ENCODE measurements at regions not wholly inside any gene's neighbourhood (a gene's known extent, or its start where the extent isn't known, plus 50 kb on each side); places are given as distances from the start of the nearest gene placed in this dataset.
"Not testable (repeated sequence)": the region's sequence is repeated elsewhere in the genome, so short reads cannot be mapped to it uniquely, and the experiment has no call there.

- Mint-ChIP-seq H3K27ac (no peak overlapping the region), H3K4me3 (no peak overlapping the region), H3K9me3 (peaks cover 18% of the 10 kb centered on the region), H3K27me3 (no peaks in the 10 kb centered on the region), H3K36me3 (ENCODE audit: low read depth) (no peaks in the 10 kb centered on the region), H3K4me1 (no peaks in the 10 kb centered on the region)
- ATAC-seq (no peak), DNase-seq (no peak)
These were observed 614.3 kb upstream of the MIS18BP1 start for GRCh38 chr14:45867046-45867894.

DNA sequence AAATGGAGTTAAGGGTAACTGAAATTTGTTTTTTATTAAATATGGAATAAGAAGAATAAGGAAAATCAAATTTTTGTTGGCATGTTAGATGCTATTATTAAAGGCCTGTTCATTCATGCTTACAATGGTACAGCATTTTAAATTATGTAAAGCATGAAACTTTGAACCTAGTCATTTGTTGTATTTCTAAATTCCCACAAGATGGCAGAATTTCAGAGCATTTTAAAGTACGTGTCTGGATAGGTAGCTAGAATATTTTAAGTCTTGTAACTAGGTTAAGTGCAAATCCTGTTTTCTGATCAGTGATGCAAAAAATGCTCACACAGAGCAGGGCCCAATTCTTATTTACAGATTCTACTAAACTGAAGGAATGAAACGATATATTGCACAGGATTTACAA, 585.6 kb upstream of the MIS18BP1 start:
- Mint-ChIP-seq H3K27me3 (no peaks in the 10 kb centered on the region), H3K4me3 (no peak overlapping the region), H3K36me3 (ENCODE audit: low read depth) (no peaks in the 10 kb centered on the region), H3K4me1 (no peaks in the 10 kb centered on the region), H3K9me3 (peaks cover 6% of the 10 kb centered on the region), H3K27ac (no peak overlapping the region)
- DNase-seq (no peak), ATAC-seq (no peak)

GRCh38 chr14:45819107-45819506, 566.1 kb upstream of the MIS18BP1 start:
- Mint-ChIP-seq H3K27me3 (no peaks in the 10 kb centered on the region), H3K27ac (no peak overlapping the region), H3K4me1 (no peaks in the 10 kb centered on the region), H3K9me3 (no peaks in the 10 kb centered on the region), H3K4me3 (no peak overlapping the region), H3K36me3 (ENCODE audit: low read depth) (no peaks in the 10 kb centered on the region)
- ATAC-seq: no peak
- no peak for DNase-seq

DNA sequence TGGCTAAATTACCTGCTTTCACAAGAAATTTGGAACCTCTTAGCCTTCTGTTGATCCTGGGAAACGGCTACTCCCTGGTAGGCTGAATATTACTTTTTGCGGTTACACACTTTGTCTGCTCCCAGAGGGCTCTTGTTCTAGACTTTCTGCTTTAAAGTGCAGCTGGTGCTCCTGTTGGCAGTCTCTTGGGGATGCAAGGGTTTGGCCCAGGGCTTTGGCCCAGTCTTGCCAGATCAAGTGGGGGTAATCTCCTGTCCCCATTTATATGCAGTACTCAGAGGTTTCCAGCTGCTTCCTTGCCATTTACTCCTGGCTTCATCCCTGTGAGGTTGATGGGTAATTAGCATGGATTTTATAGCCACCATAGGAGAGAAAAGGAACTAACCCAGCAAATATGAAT, 558.2 kb upstream of the MIS18BP1 start:
- ATAC-seq (no peak), DNase-seq (no peak)
- H3K9me3 Mint-ChIP-seq: no peaks in the 10 kb centered on the region
- no peak overlapping the region for H3K27ac Mint-ChIP-seq
- no peaks in the 10 kb centered on the region for H3K27me3 Mint-ChIP-seq
- no peaks in the 10 kb centered on the region for H3K36me3 Mint-ChIP-seq (ENCODE audit: low read depth)
- H3K4me3 Mint-ChIP-seq: no peak overlapping the region
- H3K4me1 Mint-ChIP-seq: no peaks in the 10 kb centered on the region

GRCh38 chr14:45810152-45810872, 557.3 kb upstream of the MIS18BP1 start:
- Mint-ChIP-seq H3K4me3 (no peak overlapping the region), H3K27ac (no peak overlapping the region), H3K27me3 (no peaks in the 10 kb centered on the region), H3K4me1 (no peaks in the 10 kb centered on the region), H3K36me3 (ENCODE audit: low read depth) (no peaks in the 10 kb centered on the region), H3K9me3 (no peaks in the 10 kb centered on the region)
- no peak for DNase-seq
- no peak for ATAC-seq

DNA sequence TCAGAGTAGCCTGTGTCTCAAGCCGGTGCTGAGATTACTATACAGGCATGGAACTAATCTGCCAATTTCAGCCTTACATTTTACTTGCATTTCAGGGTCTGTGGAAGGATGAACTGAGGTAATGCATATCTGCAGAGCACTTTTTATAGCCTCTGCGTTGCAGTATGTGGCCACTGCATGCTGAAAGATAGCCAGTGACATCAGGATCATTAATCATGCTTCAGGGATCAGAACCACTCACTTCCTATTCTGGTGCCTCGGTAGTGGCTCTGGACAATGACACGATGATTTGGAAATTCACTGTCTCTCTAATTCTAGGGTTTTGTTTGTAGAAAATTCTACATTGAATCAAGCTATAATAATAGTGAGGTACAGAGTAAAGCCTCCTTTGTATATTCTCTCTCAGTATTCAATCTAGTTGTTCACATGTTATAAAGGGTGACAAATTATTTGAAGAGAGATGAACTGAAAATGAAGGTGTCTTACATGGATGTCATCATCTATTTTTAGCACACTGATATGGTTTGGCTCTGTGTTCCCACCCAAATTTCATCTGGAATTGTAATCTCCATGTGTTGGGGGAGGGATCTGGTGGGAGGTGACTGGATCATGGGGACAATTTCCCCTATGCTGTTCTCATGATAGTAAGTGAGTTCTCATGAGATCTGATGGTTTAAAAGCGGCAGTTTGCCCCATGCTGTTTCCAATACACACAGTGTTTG, 554.3 kb upstream of the MIS18BP1 start:
- DNase-seq (no peak), ATAC-seq (no peak)
- H3K27ac Mint-ChIP-seq: no peak overlapping the region
- H3K4me3 Mint-ChIP-seq: no peak overlapping the region
- H3K9me3 Mint-ChIP-seq: no peaks in the 10 kb centered on the region
- no peaks in the 10 kb centered on the region for H3K4me1 Mint-ChIP-seq
- H3K36me3 Mint-ChIP-seq (ENCODE audit: low read depth): no peaks in the 10 kb centered on the region
- no peaks in the 10 kb centered on the region for H3K27me3 Mint-ChIP-seq

- Mint-ChIP-seq H3K27me3 (no peaks in the 10 kb centered on the region), H3K27ac (no peak overlapping the region), H3K4me1 (no peaks in the 10 kb centered on the region), H3K4me3 (no peak overlapping the region), H3K36me3 (ENCODE audit: low read depth) (no peaks in the 10 kb centered on the region), H3K9me3 (no peaks in the 10 kb centered on the region)
- no peak for ATAC-seq
- DNase-seq: no peak
These were observed 546.5 kb upstream of the MIS18BP1 start for GRCh38 chr14:45799511-45799910.

DNA sequence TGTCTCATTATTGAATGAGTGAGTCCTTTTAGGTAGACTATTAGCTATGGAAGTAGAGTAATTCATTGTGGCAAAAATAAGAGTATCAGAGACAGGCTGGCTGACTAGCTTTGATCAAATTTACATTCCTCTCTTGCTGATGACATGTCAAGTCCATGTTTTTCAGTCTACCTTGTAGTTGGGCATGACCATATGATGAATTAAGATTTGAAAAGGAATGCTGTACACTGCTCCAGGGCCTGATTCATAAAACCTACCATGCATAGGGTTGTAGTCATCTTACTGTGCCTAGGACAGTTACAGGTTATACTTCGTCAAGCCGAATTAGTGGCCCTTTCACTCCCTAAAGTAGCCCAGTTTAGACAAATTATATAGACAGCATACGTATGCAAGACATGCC, 545.7 kb upstream of the MIS18BP1 start:
- Mint-ChIP-seq H3K27me3 (no peaks in the 10 kb centered on the region), H3K36me3 (ENCODE audit: low read depth) (no peaks in the 10 kb centered on the region), H3K9me3 (no peaks in the 10 kb centered on the region), H3K27ac (no peak overlapping the region), H3K4me3 (no peak overlapping the region), H3K4me1 (no peaks in the 10 kb centered on the region)
- ATAC-seq (no peak), DNase-seq (no peak)

DNA sequence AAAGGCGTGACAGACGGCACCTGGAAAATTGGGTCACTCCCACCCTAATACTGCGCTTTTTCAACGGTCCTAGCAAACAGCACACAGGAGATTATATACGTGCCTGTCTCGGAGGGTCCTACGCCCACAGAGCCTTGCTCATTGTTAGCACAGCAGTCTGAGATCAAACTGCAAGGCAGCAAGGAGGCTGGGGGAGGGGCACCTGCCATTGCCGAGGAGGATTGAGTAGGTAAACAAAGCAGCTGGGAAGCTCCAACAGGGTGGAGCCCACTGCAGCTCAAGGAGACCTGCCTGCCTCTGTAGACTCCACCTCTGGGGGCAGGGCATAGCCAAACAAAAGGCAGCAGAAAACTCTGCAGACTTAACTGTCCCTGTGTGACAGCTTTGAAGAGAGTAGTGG, 543.0 kb upstream of the MIS18BP1 start:
- not testable (repeated sequence) for H3K4me3 Mint-ChIP-seq; H3K9me3 Mint-ChIP-seq; H3K27ac Mint-ChIP-seq; ATAC-seq; DNase-seq; H3K36me3 Mint-ChIP-seq (ENCODE audit: low read depth); H3K4me1 Mint-ChIP-seq; H3K27me3 Mint-ChIP-seq

GRCh38 chr14:45793081-45793480, 540.1 kb upstream of the MIS18BP1 start:
- Mint-ChIP-seq H3K27me3 (no peaks in the 10 kb centered on the region), H3K27ac (no peak overlapping the region), H3K36me3 (ENCODE audit: low read depth) (no peaks in the 10 kb centered on the region), H3K4me1 (no peaks in the 10 kb centered on the region), H3K4me3 (no peak overlapping the region), H3K9me3 (peaks cover 6% of the 10 kb centered on the region)
- no peak for ATAC-seq
- DNase-seq: no peak

DNA sequence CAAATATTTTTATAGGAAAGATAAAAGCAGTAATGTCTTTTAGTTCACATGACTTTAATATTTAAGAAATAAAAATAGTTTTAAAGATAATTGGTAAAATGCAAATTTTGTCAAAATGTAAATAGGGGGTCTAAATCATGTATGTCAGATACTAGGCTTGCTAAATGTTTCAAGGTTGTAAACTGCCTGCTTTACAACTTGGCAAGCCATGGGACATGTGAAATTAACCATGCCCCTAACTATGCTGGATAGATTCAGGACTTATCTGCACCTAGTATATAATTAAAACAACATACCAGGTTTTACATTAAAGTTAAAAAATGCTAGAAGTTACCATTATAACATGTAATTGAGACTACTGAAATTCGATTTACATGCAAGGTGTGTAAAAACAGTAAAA, 537.3 kb upstream of the MIS18BP1 start:
- peaks cover 24% of the 10 kb centered on the region for H3K9me3 Mint-ChIP-seq

DNA sequence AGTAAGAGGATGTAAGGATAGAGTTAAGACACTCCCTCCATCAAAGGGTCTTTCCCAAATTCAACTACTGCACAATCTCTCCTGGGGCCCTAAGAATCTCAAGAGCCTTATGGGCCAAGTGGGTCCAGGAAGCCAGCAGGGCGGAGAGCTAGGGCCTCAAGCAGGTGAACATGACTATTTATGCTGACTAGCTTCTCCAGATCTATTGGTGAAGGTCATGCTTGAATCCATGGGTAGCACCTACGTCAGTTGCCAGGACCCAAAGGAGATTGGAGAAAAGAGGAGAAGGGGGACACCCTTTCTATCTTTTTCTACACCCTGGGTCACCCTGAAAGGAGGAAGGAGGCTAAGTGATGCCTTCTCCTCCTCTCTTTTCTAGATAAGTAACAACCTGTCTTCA, 534.2 kb upstream of the MIS18BP1 start:
- ATAC-seq: no peak
- no peak overlapping the region for H3K4me3 Mint-ChIP-seq
- H3K27ac Mint-ChIP-seq: no peak overlapping the region
- H3K4me1 Mint-ChIP-seq: no peaks in the 10 kb centered on the region
- DNase-seq: no peak
- no peaks in the 10 kb centered on the region for H3K27me3 Mint-ChIP-seq
- no peaks in the 10 kb centered on the region for H3K36me3 Mint-ChIP-seq (ENCODE audit: low read depth)
- peaks cover 42% of the 10 kb centered on the region for H3K9me3 Mint-ChIP-seq

More for the DNA sequence above, 537.3 kb upstream of the MIS18BP1 start:
- DNase-seq (no peak), ATAC-seq (no peak)
- Mint-ChIP-seq H3K27ac (no peak overlapping the region), H3K36me3 (ENCODE audit: low read depth) (no peaks in the 10 kb centered on the region), H3K27me3 (no peaks in the 10 kb centered on the region), H3K4me1 (no peaks in the 10 kb centered on the region), H3K4me3 (no peak overlapping the region)

DNA sequence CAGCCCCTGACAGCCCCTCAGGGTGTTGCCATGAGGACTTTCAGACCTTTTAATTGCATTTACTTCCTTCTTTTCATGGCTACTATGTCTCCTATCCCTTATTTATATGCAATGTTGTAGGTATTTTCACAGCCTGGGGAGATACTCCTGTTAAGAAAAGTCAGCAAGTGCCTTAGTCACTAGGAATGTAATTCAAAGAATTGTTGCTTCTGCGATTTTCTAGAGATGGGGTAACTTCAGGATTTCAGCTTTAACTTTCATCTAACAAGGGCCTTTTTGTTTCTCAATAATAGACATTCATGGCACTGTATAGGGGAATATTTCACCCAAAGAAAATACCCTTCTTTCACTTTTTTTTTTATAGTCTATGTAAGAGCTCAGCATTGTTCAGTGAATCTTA, 533.3 kb upstream of the MIS18BP1 start:
- Mint-ChIP-seq H3K27me3 (no peaks in the 10 kb centered on the region), H3K4me3 (no peak overlapping the region), H3K4me1 (no peaks in the 10 kb centered on the region), H3K36me3 (ENCODE audit: low read depth) (no peaks in the 10 kb centered on the region), H3K27ac (no peak overlapping the region), H3K9me3 (peaks cover 43% of the 10 kb centered on the region)
- ATAC-seq (no peak), DNase-seq (no peak)

DNA sequence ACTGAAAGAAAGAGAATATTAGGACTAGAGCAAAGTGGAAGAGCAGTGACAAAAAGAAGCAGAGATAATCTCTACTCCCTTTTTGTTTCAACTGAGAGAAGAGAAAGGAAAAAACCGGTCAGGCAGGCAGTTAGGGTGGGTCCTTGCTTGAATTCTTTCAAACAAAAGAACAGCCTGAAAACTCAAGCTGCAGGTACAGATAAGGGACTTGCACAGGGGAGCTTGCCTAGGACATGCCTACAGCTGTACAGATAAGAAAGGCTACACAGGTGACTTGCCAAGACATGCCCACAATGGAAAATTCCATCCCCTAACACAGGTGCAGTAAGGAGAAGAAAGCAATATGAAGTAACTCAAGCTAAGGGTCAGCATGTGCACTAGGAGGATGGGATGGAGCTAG, 532.2 kb upstream of the MIS18BP1 start:
- Mint-ChIP-seq H3K9me3 (peaks cover 51% of the 10 kb centered on the region), H3K4me3 (no peak overlapping the region)
- ATAC-seq: no peak

GRCh38 chr14:45766247-45766646, 513.2 kb upstream of the MIS18BP1 start:
- H3K36me3 Mint-ChIP-seq (ENCODE audit: low read depth): no peaks in the 10 kb centered on the region
- DNase-seq (no peak), ATAC-seq (no peak)
- H3K27me3 Mint-ChIP-seq: no peaks in the 10 kb centered on the region
- no peaks in the 10 kb centered on the region for H3K4me1 Mint-ChIP-seq
- H3K9me3 Mint-ChIP-seq: peaks cover 13% of the 10 kb centered on the region
- no peak overlapping the region for H3K4me3 Mint-ChIP-seq
- no peak overlapping the region for H3K27ac Mint-ChIP-seq

More for the DNA sequence above, 532.2 kb upstream of the MIS18BP1 start:
- H3K36me3 Mint-ChIP-seq (ENCODE audit: low read depth): no peaks in the 10 kb centered on the region
- no peaks in the 10 kb centered on the region for H3K4me1 Mint-ChIP-seq
- H3K27ac Mint-ChIP-seq: no peak overlapping the region
- H3K27me3 Mint-ChIP-seq: no peaks in the 10 kb centered on the region
- DNase-seq: no peak
